Activated T-helper 1 cell treated with anti-CD3 and anti-CD28 coated beads, Interleukin-12 subunit alpha, Interleukin-12 subunit beta, Interleukin-2, Interleukin-4 antibody, amounts not matched to agents 30 ng/mL and 10 ng/mL and 1 ng/mL, durations not matched to agents 14 hours and 24 hours and 36 hours (primary cell): ENCODE measurements at regions not wholly inside any gene's neighbourhood (a gene's known extent, or its start where the extent isn't known, plus 50 kb on each side); places are given as distances from the start of the nearest gene placed in this dataset.
A peak's percentile ranks its signal among the peaks of the same experiment; 100 is the strongest.

Source experiments
- DNase-seq: peaks from one replicate; pipeline ENCODE4 v3.0.0; 2021; ENCODE audit warnings: low spot score
- H3K27ac Mint-ChIP-seq: one replicate; pipeline ENCODE4 v1.8.0; 2021; ENCODE audit warnings: mild to moderate bottlenecking, mixed read lengths
- H3K27me3 Mint-ChIP-seq: one replicate; pipeline ENCODE4 v1.8.0; 2022; ENCODE audit warnings: mild to moderate bottlenecking, moderate library complexity, mixed read lengths; ENCODE audit not compliant: insufficient read depth
- H3K36me3 Mint-ChIP-seq: one replicate; pipeline ENCODE4 v1.8.0; 2021; ENCODE audit warnings: low read depth, mixed read lengths
- H3K4me1 Mint-ChIP-seq: one replicate; pipeline ENCODE4 v1.8.0; 2021; ENCODE audit warnings: low read depth, mixed read lengths
- H3K4me3 Mint-ChIP-seq: one replicate; pipeline ENCODE4 v1.8.0; 2021; ENCODE audit warnings: mild to moderate bottlenecking, moderate library complexity, mixed read lengths
- H3K9me3 Mint-ChIP-seq: one replicate; pipeline ENCODE4 v1.8.0; 2021; ENCODE audit warnings: mixed read lengths
- intact Hi-C: fragments of 100-400 bp; cut with micrococcal nuclease; formaldehyde crosslinking; loops from one replicate; pipeline ENCODE4 v1.15.1; 2024

DNA sequence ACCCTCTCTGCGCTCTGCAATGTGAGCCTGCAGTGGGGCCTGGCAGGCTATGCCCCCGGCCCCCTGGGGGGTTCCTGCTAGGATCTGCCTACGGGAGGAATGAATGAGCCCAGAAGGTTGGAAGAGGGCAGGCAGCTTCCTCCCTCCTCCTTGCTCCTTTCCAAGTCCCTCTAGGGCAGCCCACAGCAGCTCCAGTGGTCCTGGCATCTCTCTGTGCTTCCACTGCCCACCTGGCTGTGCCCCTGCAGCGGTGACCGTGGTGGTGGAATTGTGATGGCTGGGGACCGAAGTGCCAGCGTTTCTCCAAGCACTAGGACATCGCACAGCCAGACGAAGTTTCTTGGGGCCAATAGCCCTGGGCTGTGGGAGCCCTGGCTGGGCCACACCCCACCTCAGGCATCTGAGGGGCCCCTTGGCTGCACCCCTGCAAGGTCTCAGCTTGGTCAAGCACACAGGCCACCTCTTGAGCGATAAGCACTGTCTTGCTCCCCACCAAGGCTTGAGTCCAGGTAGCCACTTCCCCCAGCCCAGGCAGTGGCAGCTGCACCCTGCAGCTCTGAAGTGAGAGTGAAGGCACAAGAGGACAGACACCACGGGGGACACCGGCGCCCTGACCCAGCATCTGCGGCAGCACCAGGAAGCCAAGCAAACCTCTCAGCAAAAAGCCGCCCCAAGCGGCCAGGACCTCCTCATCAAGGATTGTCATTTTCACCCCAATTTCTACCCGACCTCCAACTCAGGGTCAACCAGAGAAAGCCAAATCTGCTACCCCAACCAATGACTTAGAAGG lies 346.3 kb downstream of the CTTN start:
- DNase-seq, result no peak
- peaks cover 3% of the 10 kb centered on the region for H3K9me3 Mint-ChIP-seq
- no peaks in the 10 kb centered on the region for H3K36me3 Mint-ChIP-seq
- no peaks in the 10 kb centered on the region for H3K27me3 Mint-ChIP-seq
- H3K4me1 Mint-ChIP-seq, result no peaks in the 10 kb centered on the region
- no peak overlapping the region for H3K27ac Mint-ChIP-seq
- intact Hi-C loops, result no loop called here
- H3K4me3 Mint-ChIP-seq, result no peak overlapping the region

DNA sequence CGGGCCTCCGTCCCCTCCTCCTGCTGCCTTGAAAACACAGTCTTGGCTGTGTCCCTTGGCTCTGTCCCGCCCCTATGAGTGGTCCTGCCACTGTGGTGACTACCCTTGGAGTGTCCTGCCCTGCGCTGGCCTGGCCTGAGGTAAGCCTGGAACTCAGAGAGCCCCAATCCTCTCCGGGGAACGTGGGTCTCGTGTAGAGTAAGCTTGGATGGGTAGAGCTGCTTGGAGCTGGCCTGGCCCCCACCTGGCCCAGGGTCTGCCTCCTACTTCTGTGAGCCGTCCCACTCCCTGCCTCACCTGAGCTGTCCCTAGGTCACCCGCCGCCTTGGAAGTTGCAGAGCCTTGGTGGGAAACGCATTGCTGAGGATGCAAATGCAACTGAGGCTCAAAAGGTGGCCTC lies 347.1 kb downstream of the CTTN start:
- peaks cover 9% of the 10 kb centered on the region for H3K9me3 Mint-ChIP-seq
- H3K4me1 Mint-ChIP-seq, result no peaks in the 10 kb centered on the region
- H3K27me3 Mint-ChIP-seq, result no peaks in the 10 kb centered on the region
- no peak for DNase-seq
- intact Hi-C loops, result no loop called here
- no peaks in the 10 kb centered on the region for H3K36me3 Mint-ChIP-seq
- H3K4me3 Mint-ChIP-seq, result no peak overlapping the region
- no peak overlapping the region for H3K27ac Mint-ChIP-seq

DNA sequence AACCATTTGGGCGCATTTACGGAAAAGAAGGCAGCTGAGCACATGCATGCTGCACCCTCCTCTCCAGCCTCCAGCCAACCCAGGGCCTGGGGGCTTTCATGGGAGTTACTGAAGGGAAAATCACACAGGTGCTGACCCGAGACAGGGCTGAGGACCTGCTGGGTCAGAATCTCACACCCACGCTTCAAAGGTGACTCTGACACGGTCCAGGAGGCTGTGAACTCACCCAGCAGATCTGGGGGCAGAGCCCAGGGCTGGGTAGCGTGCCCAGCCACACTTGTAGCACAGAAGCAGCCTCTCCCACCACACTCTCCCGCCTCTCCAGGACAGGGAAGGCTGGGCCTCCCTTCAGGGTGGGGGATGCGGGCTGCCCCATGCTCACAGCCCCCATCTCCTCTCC lies 347.6 kb downstream of the CTTN start:
- no peaks in the 10 kb centered on the region for H3K4me1 Mint-ChIP-seq

GRCh38 chr11:70746351-70746750 lies 348.0 kb downstream of the CTTN start:
- H3K36me3 Mint-ChIP-seq, result peaks cover 2% of the 10 kb centered on the region
- H3K27me3 Mint-ChIP-seq, result no peaks in the 10 kb centered on the region
- DNase-seq, result no peak
- no peak overlapping the region for H3K4me3 Mint-ChIP-seq
- H3K9me3 Mint-ChIP-seq, result peaks cover 17% of the 10 kb centered on the region
- H3K4me1 Mint-ChIP-seq, result no peaks in the 10 kb centered on the region
- intact Hi-C loops, result no loop called here
- H3K27ac Mint-ChIP-seq, result no peak overlapping the region

More for the DNA sequence above, 347.6 kb downstream of the CTTN start:
- Mint-ChIP-seq H3K27me3 (no peaks in the 10 kb centered on the region), H3K4me3 (no peak overlapping the region), H3K36me3 (no peaks in the 10 kb centered on the region), H3K27ac (no peak overlapping the region), H3K9me3 (peaks cover 13% of the 10 kb centered on the region)
- DNase-seq, result no peak
- intact Hi-C loops, result no loop called here

DNA sequence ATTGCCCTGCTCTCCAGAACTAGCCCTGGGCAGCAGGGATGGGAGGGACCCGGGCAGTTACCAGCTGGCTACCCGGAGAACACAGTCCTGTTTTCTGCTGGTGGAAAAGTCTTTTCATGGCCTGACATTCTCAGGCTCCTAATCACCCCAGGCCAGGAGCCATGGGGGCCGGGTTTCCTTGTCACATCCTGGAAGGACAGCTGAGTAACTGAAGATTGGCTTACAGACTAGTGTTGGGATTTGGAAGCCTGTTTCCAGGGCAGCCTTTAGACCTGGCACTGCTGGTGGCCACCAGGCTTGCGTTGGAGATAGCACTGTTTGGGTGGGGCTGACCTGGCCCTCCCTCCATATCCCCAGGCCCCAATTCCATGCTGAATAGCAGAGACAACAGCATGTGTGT lies 349.0 kb downstream of the CTTN start:
- H3K9me3 Mint-ChIP-seq, result peaks cover 17% of the 10 kb centered on the region
- no peaks in the 10 kb centered on the region for H3K27me3 Mint-ChIP-seq
- no peak for DNase-seq
- no peaks in the 10 kb centered on the region for H3K4me1 Mint-ChIP-seq
- no peak overlapping the region for H3K4me3 Mint-ChIP-seq
- H3K36me3 Mint-ChIP-seq, result peaks cover 2% of the 10 kb centered on the region
- H3K27ac Mint-ChIP-seq, result no peak overlapping the region
- intact Hi-C loops, result no loop called here

- H3K36me3 Mint-ChIP-seq, result peaks cover 2% of the 10 kb centered on the region
- H3K9me3 Mint-ChIP-seq, result peaks cover 17% of the 10 kb centered on the region
- no peak overlapping the region for H3K27ac Mint-ChIP-seq
- intact Hi-C loops, result no loop called here
- H3K4me3 Mint-ChIP-seq, result no peak overlapping the region
- no peaks in the 10 kb centered on the region for H3K27me3 Mint-ChIP-seq
- no peak for DNase-seq
- H3K4me1 Mint-ChIP-seq, result no peaks in the 10 kb centered on the region
Measured at GRCh38 chr11:70747921-70748320, 349.6 kb downstream of the CTTN start.

GRCh38 chr11:70751142-70751734 lies 352.9 kb downstream of the CTTN start:
- Mint-ChIP-seq H3K36me3 (peaks cover 2% of the 10 kb centered on the region), H3K4me3 (no peak overlapping the region), H3K27ac (no peak overlapping the region), H3K4me1 (no peaks in the 10 kb centered on the region), H3K27me3 (no peaks in the 10 kb centered on the region), H3K9me3 (peaks cover 17% of the 10 kb centered on the region)
- no peak for DNase-seq
- intact Hi-C loops, result no loop called here

- peak; percentile 45 for DNase-seq
- Mint-ChIP-seq H3K4me1 (no peaks in the 10 kb centered on the region), H3K27me3 (no peaks in the 10 kb centered on the region), H3K4me3 (no peak overlapping the region), H3K36me3 (peaks cover 2% of the 10 kb centered on the region), H3K9me3 (peaks cover 7% of the 10 kb centered on the region), H3K27ac (no peak overlapping the region)
- intact Hi-C loops, result no loop called here
Measured at GRCh38 chr11:70755410-70756158, 357.3 kb downstream of the CTTN start.

GRCh38 chr11:70756341-70756740 lies 358.0 kb downstream of the CTTN start:
- no peak overlapping the region for H3K4me3 Mint-ChIP-seq
- H3K9me3 Mint-ChIP-seq, result peaks cover under 1% of the 10 kb centered on the region
- no peak overlapping the region for H3K27ac Mint-ChIP-seq
- H3K4me1 Mint-ChIP-seq, result no peaks in the 10 kb centered on the region
- no peaks in the 10 kb centered on the region for H3K27me3 Mint-ChIP-seq
- no peak for DNase-seq
- intact Hi-C loops, result no loop called here
- no peaks in the 10 kb centered on the region for H3K36me3 Mint-ChIP-seq

DNA sequence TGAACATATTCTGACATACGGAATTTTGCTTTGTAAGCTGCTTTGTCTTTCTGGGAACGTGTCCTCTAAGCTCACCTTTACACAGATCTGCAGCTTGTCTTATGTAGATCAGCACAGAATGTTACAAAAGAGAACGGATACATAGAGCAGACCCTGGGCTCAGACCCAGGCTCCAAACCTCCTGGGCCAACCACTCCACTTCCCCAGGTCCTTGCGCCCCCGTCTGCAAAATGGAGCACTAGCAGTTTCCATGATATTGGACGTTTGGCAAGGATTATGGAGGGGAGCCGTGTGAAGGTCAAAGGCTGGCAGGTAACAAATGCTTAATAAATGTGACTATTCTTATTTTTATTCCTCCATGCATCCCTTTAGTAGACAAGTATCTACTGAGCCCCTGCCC lies 358.4 kb downstream of the CTTN start:
- DNase-seq, result no peak
- Mint-ChIP-seq H3K27me3 (no peaks in the 10 kb centered on the region), H3K27ac (no peak overlapping the region), H3K9me3 (no peaks in the 10 kb centered on the region), H3K36me3 (no peaks in the 10 kb centered on the region), H3K4me1 (no peaks in the 10 kb centered on the region), H3K4me3 (no peak overlapping the region)
- intact Hi-C loops, result no loop called here

DNA sequence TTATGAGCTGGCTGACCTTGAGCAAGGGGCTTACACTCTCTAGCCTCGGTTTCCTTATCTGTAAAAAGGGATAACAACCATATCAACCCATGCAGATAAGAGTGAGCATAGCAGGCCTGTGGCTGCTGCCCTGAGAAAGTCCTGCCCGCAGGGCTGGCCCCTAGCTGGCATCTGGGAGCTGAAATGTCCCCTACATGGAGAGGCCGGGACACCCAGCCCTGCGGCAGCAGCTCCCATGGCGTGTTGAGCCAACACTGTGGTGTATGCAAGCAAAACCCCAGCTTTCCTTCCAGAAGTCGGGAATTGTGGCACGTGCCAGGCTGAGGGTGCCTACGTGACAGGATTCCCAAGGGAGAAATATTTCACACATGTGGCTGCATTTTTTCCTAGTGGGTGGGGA lies 358.9 kb downstream of the CTTN start:
- Mint-ChIP-seq H3K36me3 (no peaks in the 10 kb centered on the region), H3K27ac (no peak overlapping the region), H3K4me1 (no peaks in the 10 kb centered on the region), H3K4me3 (no peak overlapping the region), H3K9me3 (no peaks in the 10 kb centered on the region), H3K27me3 (no peaks in the 10 kb centered on the region)
- no peak for DNase-seq
- intact Hi-C loops, result no loop called here

- H3K36me3 Mint-ChIP-seq, result no peaks in the 10 kb centered on the region
- DNase-seq, result no peak
- no peaks in the 10 kb centered on the region for H3K27me3 Mint-ChIP-seq
- no peaks in the 10 kb centered on the region for H3K9me3 Mint-ChIP-seq
- no peak overlapping the region for H3K4me3 Mint-ChIP-seq
- no peak overlapping the region for H3K27ac Mint-ChIP-seq
- intact Hi-C loops, result no loop called here
- no peaks in the 10 kb centered on the region for H3K4me1 Mint-ChIP-seq
Measured at GRCh38 chr11:70758206-70758605, 359.9 kb downstream of the CTTN start.

GRCh38 chr11:70759846-70760245 lies 361.5 kb downstream of the CTTN start:
- Mint-ChIP-seq H3K9me3 (no peaks in the 10 kb centered on the region), H3K4me3 (no peak overlapping the region), H3K27me3 (no peaks in the 10 kb centered on the region), H3K27ac (no peak overlapping the region), H3K4me1 (no peaks in the 10 kb centered on the region), H3K36me3 (no peaks in the 10 kb centered on the region)
- no peak for DNase-seq
- intact Hi-C loops, result no loop called here
